GM19025 (cell line): ENCODE measurements at regions not wholly inside any gene's neighbourhood (a gene's known extent, or its start where the extent isn't known, plus 50 kb on each side); places are given as distances from the start of the nearest gene placed in this dataset.
"Not testable (repeated sequence)": the region's sequence is repeated elsewhere in the genome, so short reads cannot be mapped to it uniquely, and the experiment has no call there.

Experiments
- ATAC-seq: cut with Tn5 transposase; IDR thresholded peaks from one replicate; pipeline ENCODE4 v1.9.1; 2021; ENCODE audit warnings: mild to moderate bottlenecking, low read depth, moderate library complexity; ENCODE audit not compliant: unreplicated experiment

GRCh38 chr7:115793958-115794702 is 236.4 kb downstream of the TFEC start:
- ATAC-seq = no peak

GRCh38 chr7:115789901-115790300 is 240.7 kb downstream of the TFEC start:
- ATAC-seq = no peak

- not testable (repeated sequence) for ATAC-seq
These were observed 241.1 kb downstream of the TFEC start for GRCh38 chr7:115789473-115789872.

- ATAC-seq = no peak
These were observed 247.7 kb downstream of the TFEC start for GRCh38 chr7:115782696-115783490.

GRCh38 chr7:115779561-115779960 is 251.0 kb downstream of the TFEC start:
- no peak for ATAC-seq

- ATAC-seq = no peak
These were observed 254.6 kb downstream of the TFEC start for GRCh38 chr7:115775981-115776380.

- no peak for ATAC-seq
These were observed 267.2 kb downstream of the TFEC start for GRCh38 chr7:115763347-115763746.

- ATAC-seq = no peak
These were observed 272.5 kb downstream of the TFEC start for GRCh38 chr7:115758025-115758424.

GRCh38 chr7:115754226-115754625 is 276.3 kb downstream of the TFEC start:
- no peak for ATAC-seq

GRCh38 chr7:115749924-115750323 is 280.6 kb downstream of the TFEC start:
- ATAC-seq = no peak

GRCh38 chr7:115748123-115748738 is 282.3 kb downstream of the TFEC start:
- ATAC-seq = no peak

- no peak for ATAC-seq
These were observed 283.4 kb downstream of the TFEC start for GRCh38 chr7:115747174-115747573.

GRCh38 chr7:115740043-115740442 is 290.5 kb downstream of the TFEC start:
- ATAC-seq = no peak

- ATAC-seq = no peak
These were observed 295.9 kb downstream of the TFEC start for GRCh38 chr7:115734641-115735040.

- ATAC-seq = no peak
These were observed 298.6 kb downstream of the TFEC start for GRCh38 chr7:115731796-115732471.

GRCh38 chr7:115728518-115728917 is 302.0 kb downstream of the TFEC start:
- ATAC-seq = no peak

- no peak for ATAC-seq
These were observed 306.0 kb downstream of the TFEC start for GRCh38 chr7:115724400-115725056.

- no peak for ATAC-seq
These were observed 308.1 kb downstream of the TFEC start for GRCh38 chr7:115722302-115722977.

- no peak for ATAC-seq
These were observed 309.0 kb downstream of the TFEC start for GRCh38 chr7:115721293-115722217.
